Endothelial cell of umbilical vein (primary cell): ENCODE measurements at regions not wholly inside any gene's neighbourhood (a gene's known extent, or its start where the extent isn't known, plus 50 kb on each side); places are given as distances from the start of the nearest gene placed in this dataset.
A peak's percentile ranks its signal among the peaks of the same experiment; 100 is the strongest.

Experiments
- BruUV-seq: library from RNA; stranded (reverse); fragments of 400-500 nt; replicated peaks from 2 replicates; lab custom pipeline; 2021; lab: Mats Ljungman, UMichigan
- CTCF ChIA-PET: fragments of 300-600, 350-600 bp; sonication (Branson Sonifier 250); formaldehyde crosslinking; loops from one replicate; lab custom pipeline; 2021; ENCODE audit warnings: antibody characterized with exemption, inconsistent platforms; lab: Charles Lee
- POLR2A ChIA-PET: fragments of 300-600, 350-600 bp; sonication (Branson Sonifier 250); formaldehyde crosslinking; loops from one replicate; lab custom pipeline; 2021; ENCODE audit warnings: antibody characterized with exemption, inconsistent platforms; lab: Charles Lee
- DNase-seq: peaks from one replicate; pipeline ENCODE4 v3.0.0-alpha.2; 2011; ENCODE audit warnings: low read depth, low spot score
- FAIRE-seq: peaks from 2 replicates; lab custom pipeline; 2011; peaks lifted over from hg19 to GRCh38; lab: Jason Lieb, UNC
- H2AFZ ChIP-seq: 2 replicates; pipeline ENCODE4 v1.6.0; 2012; ENCODE audit warnings: low read depth, low read length, control low read depth, inconsistent platforms
- H3K27ac ChIP-seq: 2 replicates; pipeline ENCODE4 v1.5.1; 2011; ENCODE audit warnings: low read depth, mild to moderate bottlenecking, control low read depth, low read length, moderate library complexity; ENCODE audit not compliant: insufficient read depth
- H3K27me3 ChIP-seq, 2 experiments: 2 replicates each; pipeline versions ENCODE4 v1.6.0 to v1.6.1; 2011; ENCODE audit warnings: low read length in 2 of 2, mixed read lengths in 1 of 2; ENCODE audit not compliant: control insufficient read depth in 2 of 2, insufficient read depth in 2 of 2
- H3K36me3 ChIP-seq, 2 experiments: 2 replicates in 1 of 2; 3 replicates in 1 of 2; pipeline ENCODE4 v1.5.1; 2011; ENCODE audit warnings: low read length in 2 of 2, mild to moderate bottlenecking in 1 of 2, moderate library complexity in 1 of 2; ENCODE audit not compliant: control insufficient read depth in 2 of 2, insufficient read depth in 2 of 2; ENCODE audit errors: extremely low read depth in 1 of 2
- H3K4me1 ChIP-seq: 3 replicates; pipeline ENCODE4 v1.5.1; 2011; ENCODE audit warnings: mild to moderate bottlenecking, low read length; ENCODE audit not compliant: control insufficient read depth, insufficient read depth; ENCODE audit errors: extremely low read depth
- H3K4me2 ChIP-seq: 2 replicates; pipeline ENCODE4 v1.6.1; 2011; ENCODE audit warnings: low read length, control low read depth, mixed read lengths; ENCODE audit not compliant: insufficient read depth
- H3K4me3 ChIP-seq, 3 experiments: fragments of 200-600 bp in 1 of 3; sonication (generic), shearing (Covaris generic) in 1 of 3; replicated peaks in 1 of 3; 2 replicates each; pipeline ENCODE4 v1.5.1; 2011 to 2016; ENCODE audit warnings: control low read depth in 3 of 3, low read length in 3 of 3, mild to moderate bottlenecking in 2 of 3, inconsistent platforms in 1 of 3, low read depth in 1 of 3, moderate library complexity in 1 of 3; ENCODE audit not compliant: insufficient read depth in 1 of 3
- H3K79me2 ChIP-seq: 2 replicates; pipeline ENCODE4 v1.6.0; 2012; ENCODE audit warnings: low read length, inconsistent platforms; ENCODE audit not compliant: control insufficient read depth, insufficient read depth
- H3K9ac ChIP-seq: replicated peaks from 2 replicates; pipeline ENCODE3; 2011; ENCODE audit warnings: low read length, control low read depth; ENCODE audit not compliant: insufficient read depth; ENCODE audit errors: extremely low read depth
- H3K9me1 ChIP-seq: replicated peaks from 3 replicates; pipeline ENCODE4 v1.6.0; 2011; ENCODE audit warnings: mild to moderate bottlenecking, low read length; ENCODE audit not compliant: control insufficient read depth, insufficient read depth; ENCODE audit errors: extremely low read depth
- H3K9me3 ChIP-seq: replicated peaks from 2 replicates; pipeline ENCODE4 v1.5.1; 2012; ENCODE audit warnings: low read length, inconsistent platforms; ENCODE audit not compliant: control insufficient read depth, insufficient read depth
- H4K20me1 ChIP-seq: replicated peaks from 2 replicates; pipeline ENCODE3; 2011; ENCODE audit warnings: mild to moderate bottlenecking, low read length; ENCODE audit not compliant: control insufficient read depth, insufficient read depth; ENCODE audit errors: extremely low read depth
- EZH2 ChIP-seq: IDR thresholded peaks from 2 replicates; pipeline ENCODE4 v1.6.1; 2012; ENCODE audit warnings: borderline replicate concordance, low read depth, mild to moderate bottlenecking, moderate library complexity, low read length, inconsistent platforms; ENCODE audit not compliant: severe bottlenecking
- FOS ChIP-seq: IDR thresholded peaks from 2 replicates; pipeline ENCODE4 v1.6.1; 2011; ENCODE audit warnings: mild to moderate bottlenecking, low read length, moderate library complexity, borderline replicate concordance; ENCODE audit not compliant: insufficient read depth
- GATA2 ChIP-seq: IDR thresholded peaks from 2 replicates; pipeline ENCODE4 v1.7.0; 2011; ENCODE audit warnings: low read depth, mild to moderate bottlenecking, moderate library complexity, mixed read lengths, low read length; ENCODE audit not compliant: insufficient read length, insufficient read depth
- JUN ChIP-seq: IDR thresholded peaks from 2 replicates; pipeline ENCODE4 v1.6.1; 2011; ENCODE audit warnings: borderline replicate concordance, low read depth; ENCODE audit not compliant: insufficient read length, insufficient read depth
- MAX ChIP-seq: IDR thresholded peaks from 2 replicates; pipeline ENCODE4 v1.6.1; 2011; ENCODE audit not compliant: insufficient read depth, insufficient read length
- MYC ChIP-seq: IDR thresholded peaks from one replicate; pipeline ENCODE4 v1.6.1; 2011; ENCODE audit warnings: mild to moderate bottlenecking, low read depth, low read length
- POLR2A ChIP-seq: IDR thresholded peaks from 2 replicates; pipeline ENCODE4 v1.6.1; 2012; ENCODE audit warnings: low read depth, mild to moderate bottlenecking, control low read depth, low read length
- POLR2AphosphoS5 ChIP-seq: IDR thresholded peaks from 2 replicates; pipeline ENCODE4 v1.6.1; 2012; ENCODE audit warnings: low read depth, mild to moderate bottlenecking, control low read depth, low read length, moderate library complexity; ENCODE audit not compliant: insufficient read depth
- dilution Hi-C: fragments of 300-500 bp; cut with MboI; formaldehyde crosslinking; loops from one replicate; pipeline ENCODE4 v1.15.0; 2019; ENCODE audit warnings: low sequenced_read_pairs; ENCODE audit not compliant: extremely low pct_ligation_motif_present
- intact Hi-C: fragments of 100-400 bp; cut with micrococcal nuclease; formaldehyde crosslinking; loops from one replicate; pipeline ENCODE4 v1.10.0; 2022
- TF ChIP-seq, protein P1 (sequence below), 2 donors: IDR thresholded peaks; 1 replicate in 1 of 2; 2 replicates in 1 of 2; pipeline ENCODE4 v1.5.1; 2011; ENCODE audit warnings: low read length in 2 of 2, mild to moderate bottlenecking in 2 of 2, moderate library complexity in 2 of 2, control low read depth in 1 of 2, inconsistent platforms in 1 of 2, low read depth in 1 of 2; ENCODE audit not compliant: insufficient read depth in 1 of 2; ENCODE audit errors: extremely low read depth in 1 of 2

GRCh38 chr2:172246649-172247048, 143.9 kb upstream of the DLX2 start:
- DNase-seq (peak; percentile 53), FAIRE-seq (peak; percentile 80)
- Histone ChIP-seq H3K36me3 (no peaks in the 10 kb centered on the region), H3K4me1 (peaks cover 67% of the 10 kb centered on the region), H3K27me3 (no peaks in the 10 kb centered on the region), H3K9me3 (no peaks in the 10 kb centered on the region), H3K9me1 (no peaks in the 10 kb centered on the region), H3K27ac (peak overlapping the region; percentile 5), H3K4me2 (peak overlapping the region; percentile 8), H3K79me2 (no peaks in the 10 kb centered on the region), H3K4me3 (no peak overlapping the region), H2AFZ (peak overlapping the region; percentile 23), H4K20me1 (no peaks in the 10 kb centered on the region), H3K9ac (no peak overlapping the region)
- intact Hi-C loops (no loop called here), dilution Hi-C loops (no loop called here)
- ChIA-PET CTCF (interaction anchor here (0.7 to 4.3 kb wide), 3 partner anchors 12 to 215 kb away, joined by 3 to 17 read pairs (median 4); no protein-coding TSS in a partner anchor), POLR2A (no interaction called here)
- BruUV-seq: no TSS peak
- TF ChIP-seq FOS (peak; percentile 56), GATA2 (no peak), EZH2 (no peak), POLR2AphosphoS5 (peak; percentile 37), MAX (no peak)

DNA sequence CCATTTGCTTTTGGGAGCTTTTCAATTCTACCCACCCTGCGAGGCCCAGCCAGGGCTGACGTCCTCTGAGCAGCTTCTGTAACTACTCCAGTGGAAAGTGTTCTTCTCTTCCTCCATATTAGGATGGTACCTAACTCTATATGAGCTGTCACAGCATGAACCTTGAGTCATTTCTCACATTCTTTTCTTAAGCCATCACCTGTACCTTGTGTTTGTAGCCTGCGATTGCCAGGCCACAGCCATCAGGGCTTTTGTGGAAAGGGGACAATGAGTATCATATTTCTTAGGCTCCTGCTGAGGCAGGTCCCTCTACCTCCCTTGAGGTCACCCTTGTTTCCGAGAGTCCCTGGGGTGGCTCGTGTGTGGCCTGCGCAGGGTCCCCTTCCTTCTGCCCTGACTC, 144.5 kb upstream of the DLX2 start:
- intact Hi-C loops: no loop called here
- Histone ChIP-seq H2AFZ (no peak overlapping the region), H3K9ac (no peak overlapping the region), H3K4me1 (peaks cover 67% of the 10 kb centered on the region), H3K36me3 (no peaks in the 10 kb centered on the region), H4K20me1 (no peaks in the 10 kb centered on the region), H3K4me3 (no peak overlapping the region), H3K27me3 (no peaks in the 10 kb centered on the region), H3K4me2 (no peak overlapping the region), H3K27ac (peak overlapping the region; percentile 5), H3K9me1 (no peaks in the 10 kb centered on the region), H3K79me2 (no peaks in the 10 kb centered on the region), H3K9me3 (no peaks in the 10 kb centered on the region)
- BruUV-seq: no TSS peak
- dilution Hi-C loops: no loop called here
- TF ChIP-seq EZH2: no peak
- no peak for TF ChIP-seq POLR2AphosphoS5
- TF ChIP-seq FOS: no peak
- TF ChIP-seq JUN: no peak
- TF ChIP-seq, protein P1, sequence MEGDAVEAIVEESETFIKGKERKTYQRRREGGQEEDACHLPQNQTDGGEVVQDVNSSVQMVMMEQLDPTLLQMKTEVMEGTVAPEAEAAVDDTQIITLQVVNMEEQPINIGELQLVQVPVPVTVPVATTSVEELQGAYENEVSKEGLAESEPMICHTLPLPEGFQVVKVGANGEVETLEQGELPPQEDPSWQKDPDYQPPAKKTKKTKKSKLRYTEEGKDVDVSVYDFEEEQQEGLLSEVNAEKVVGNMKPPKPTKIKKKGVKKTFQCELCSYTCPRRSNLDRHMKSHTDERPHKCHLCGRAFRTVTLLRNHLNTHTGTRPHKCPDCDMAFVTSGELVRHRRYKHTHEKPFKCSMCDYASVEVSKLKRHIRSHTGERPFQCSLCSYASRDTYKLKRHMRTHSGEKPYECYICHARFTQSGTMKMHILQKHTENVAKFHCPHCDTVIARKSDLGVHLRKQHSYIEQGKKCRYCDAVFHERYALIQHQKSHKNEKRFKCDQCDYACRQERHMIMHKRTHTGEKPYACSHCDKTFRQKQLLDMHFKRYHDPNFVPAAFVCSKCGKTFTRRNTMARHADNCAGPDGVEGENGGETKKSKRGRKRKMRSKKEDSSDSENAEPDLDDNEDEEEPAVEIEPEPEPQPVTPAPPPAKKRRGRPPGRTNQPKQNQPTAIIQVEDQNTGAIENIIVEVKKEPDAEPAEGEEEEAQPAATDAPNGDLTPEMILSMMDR (IDR thresholded peaks at IDR 0.05; ENCODE audit: extremely low read depth in 1 of 2, insufficient read depth in 1 of 2, low read depth in 1 of 2, low read length in 2 of 2): no peak
- no peak for TF ChIP-seq POLR2A
- no peak for TF ChIP-seq MYC
- no peak for TF ChIP-seq MAX
- no peak for TF ChIP-seq GATA2
- POLR2A ChIA-PET: no interaction called here
- FAIRE-seq (no peak), DNase-seq (no peak)
- CTCF ChIA-PET: interaction anchor here (0.7 to 4.3 kb wide), 3 partner anchors 12 to 214 kb away, joined by 3 to 17 read pairs (median 4); no protein-coding TSS in a partner anchor
